ENCODE measurements at regions not wholly inside any gene's neighbourhood (a gene's known extent, or its start where the extent isn't known, plus 50 kb on each side); places are given as distances from the start of the nearest gene placed in this dataset.

DNA sequence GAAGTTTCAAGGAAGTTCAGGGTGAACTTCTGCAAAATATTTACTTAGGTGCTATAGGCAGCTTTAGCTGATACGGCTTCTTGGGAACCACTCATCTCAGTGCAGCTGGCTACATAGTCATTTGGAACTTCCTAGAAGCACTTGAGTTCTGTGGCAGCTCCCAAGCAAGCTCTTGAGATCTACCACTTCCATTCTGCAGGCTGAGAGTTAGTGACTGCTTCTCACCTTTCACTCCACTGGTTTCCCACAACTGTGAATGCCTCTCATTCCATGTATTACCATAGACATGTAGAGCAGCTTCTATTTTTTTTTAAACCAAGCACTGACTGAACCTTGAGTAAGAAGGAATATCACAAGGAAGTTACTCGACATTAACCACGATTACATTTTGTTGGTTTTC lies 994.1 kb upstream of the ACVR2A start:
- DNase-seq = no peak

DNA sequence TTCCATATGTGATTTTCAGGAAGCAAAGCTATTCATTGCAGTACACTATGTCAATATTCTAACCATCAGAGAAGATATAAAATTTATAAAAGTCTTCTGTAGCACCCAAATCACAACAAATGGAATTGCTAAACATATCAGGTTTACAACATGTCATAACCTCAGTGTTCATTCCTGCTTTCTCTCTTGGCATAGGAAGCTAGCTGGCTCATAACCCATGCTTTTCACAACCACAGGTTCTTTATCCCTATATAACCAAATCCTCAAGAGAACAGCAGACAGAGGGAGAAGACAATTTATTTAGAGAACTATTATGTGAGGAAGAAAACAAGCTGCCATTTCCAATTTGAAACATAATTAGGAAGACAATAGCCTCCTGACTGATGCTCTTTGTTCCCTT lies 997.0 kb upstream of the ACVR2A start:
- no peak for DNase-seq

DNA sequence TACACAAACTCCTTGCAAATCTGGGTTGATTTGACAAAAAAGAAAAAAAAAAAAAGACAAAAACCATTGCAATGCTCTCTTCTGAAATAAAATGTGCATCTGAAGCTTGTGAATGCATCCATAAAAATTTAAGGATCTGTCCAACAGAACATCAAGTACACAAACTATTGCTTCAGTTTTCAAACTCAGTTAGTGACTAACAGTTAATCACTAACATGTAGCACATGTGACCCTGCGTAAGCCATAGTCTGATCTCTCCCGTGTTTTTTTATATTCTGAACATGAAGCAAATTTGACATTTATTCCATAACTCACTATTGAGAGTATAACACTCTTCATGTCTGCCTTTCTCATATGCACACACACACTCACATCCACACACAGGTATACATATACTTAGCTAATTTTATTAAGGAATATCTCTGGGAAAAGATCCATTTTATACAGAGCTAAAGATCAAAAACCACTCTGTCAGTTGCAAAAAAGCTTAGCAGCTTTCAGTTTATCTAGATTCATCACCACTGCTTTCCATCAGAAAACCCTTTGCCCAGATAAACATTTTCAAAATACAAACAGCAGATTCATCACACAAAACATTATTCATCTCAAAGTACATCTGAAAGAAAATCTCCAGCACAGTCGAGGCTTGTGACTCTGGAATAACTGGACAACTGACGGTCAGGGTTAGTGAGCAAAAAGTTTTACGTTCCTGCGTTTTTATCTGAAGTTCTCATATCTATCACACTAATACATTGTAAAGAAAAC lies 1000.4 kb upstream of the ACVR2A start:
- DNase-seq = no peak

DNA sequence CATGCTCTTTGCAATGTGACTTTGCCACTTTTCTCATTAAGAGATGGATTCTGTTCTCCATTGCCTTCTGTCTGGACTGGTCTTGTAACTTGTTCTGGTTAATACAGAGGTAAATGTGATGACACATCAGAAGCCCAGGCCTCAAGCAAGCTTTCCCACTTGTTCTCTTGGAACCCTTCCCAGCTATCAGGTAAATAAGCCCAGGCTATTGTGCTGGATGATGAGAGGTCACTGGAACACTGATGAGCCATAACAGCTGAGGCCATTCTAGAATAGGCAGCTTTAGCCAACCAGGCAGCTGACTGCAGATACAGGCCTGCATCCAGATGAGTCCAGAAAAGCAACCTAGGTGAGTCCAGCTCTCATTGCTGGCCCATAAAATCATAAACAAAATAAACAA lies 1007.0 kb upstream of the ACVR2A start:
- DNase-seq = no peak

DNA sequence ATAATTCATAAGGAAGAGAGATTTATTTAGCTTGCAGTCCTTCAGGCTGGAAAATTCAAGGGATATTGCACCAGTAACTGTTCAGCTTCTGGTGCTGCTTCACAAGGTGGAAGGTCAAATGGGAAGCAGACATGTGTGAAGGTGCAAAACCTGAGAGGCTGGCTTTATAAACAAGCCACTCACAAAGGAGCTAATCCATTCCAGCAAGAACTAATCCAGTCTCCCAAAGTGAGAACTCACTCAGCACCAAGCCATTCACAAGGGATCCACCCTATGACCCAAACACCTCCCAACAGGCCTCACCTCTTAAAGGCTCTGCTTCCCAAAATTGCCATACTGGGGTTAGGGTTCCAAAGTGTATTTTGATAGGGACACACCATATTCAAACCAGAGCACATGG lies 1018.4 kb upstream of the ACVR2A start:
- DNase-seq = no peak

DNA sequence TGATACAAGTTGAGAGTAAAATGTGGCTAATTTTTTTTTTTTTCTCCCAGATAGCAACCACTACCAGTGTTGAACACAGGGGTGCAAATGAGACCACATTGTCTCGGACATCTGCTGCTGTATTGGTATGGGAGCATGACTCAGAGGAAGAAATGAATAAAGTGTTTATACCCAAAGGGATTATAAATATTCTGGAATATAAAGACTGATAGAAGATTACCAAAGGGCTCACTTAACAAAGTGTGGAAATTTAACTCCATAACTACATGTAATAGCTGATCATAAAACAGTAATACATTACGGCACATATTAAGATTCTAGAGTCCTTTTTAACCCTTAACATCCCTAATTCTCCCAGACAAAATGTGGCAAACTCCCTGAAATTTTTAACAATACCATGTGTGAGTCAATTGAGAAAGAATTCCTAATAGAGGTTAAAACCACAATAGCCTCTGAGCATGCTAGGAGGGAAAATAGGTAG lies 1023.0 kb upstream of the ACVR2A start:
- no peak for DNase-seq

DNA sequence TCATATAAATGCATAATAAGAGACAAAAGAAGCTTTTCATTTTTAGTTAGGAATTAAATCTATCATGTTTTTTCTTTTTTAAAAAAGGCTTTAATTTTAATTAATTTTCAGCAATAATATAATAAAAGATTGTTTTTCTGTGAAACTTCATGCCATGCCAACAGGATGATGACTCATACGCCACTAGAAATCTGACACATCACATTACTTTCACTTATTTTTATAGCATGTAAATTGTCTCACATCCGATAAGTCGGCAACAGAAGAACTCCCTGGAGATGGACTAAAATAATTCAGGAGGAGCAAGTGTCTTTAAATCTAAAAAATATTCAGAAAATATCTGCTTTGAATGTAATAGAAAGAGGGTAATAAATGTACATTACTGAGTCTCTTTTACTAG lies 1024.2 kb upstream of the ACVR2A start:
- no peak for DNase-seq

DNA sequence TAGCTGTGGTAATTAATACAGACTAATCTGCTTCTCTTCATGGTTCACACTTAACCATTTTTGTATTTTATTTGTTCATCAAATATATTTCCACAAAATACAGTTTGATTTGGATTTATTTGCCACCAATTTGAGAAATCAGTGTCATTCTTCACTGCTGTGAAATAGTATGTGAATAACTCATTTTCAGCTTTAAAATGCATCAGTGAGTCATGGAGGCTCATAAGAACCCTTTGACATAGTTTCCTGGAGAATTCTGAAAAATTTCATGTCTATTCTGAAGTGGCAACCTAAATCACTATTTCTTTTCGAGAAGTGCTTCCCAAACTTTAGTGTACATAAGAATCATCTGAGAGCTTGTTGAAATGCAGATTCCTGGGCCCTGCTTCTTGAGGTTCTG lies 1026.7 kb upstream of the ACVR2A start:
- no peak for DNase-seq

DNA sequence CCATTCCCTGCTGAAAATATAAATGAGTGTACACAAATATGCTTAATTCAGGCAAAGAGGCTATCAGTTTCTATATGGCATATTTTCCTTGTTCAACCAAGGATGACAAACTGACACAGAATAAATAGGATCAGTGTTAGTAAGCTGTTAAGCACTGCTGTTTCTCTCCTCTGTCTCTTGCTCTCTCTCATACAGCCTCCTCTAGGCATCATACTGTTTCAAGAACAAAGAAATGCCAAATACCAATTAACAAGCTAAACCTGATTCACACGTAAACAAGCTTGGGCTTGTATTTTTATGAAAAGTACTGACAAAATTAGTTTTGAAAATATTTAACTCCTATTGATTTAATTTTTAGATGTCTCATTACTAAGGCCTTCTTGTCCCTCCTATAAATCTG lies 1027.2 kb upstream of the ACVR2A start:
- DNase-seq = no peak

DNA sequence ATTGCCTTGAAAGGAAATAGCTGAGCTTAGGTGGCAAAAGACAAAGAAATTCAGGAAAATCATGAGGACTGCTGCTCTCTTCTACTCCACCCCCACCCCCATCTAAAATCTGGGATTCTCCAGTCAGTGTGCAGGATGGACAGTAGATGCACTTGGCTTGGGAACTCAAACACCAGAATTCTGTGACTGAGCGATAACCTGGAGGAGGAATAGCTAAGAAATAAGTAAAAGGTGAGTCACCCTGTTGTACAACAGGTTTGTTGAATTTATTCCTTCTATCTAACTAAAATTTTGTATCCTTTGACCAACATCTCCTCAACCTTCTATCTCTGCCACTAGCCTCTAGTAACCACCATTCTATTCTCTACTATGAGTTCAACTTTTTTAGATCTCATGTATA lies 1029.9 kb upstream of the ACVR2A start:
- DNase-seq = no peak

DNA sequence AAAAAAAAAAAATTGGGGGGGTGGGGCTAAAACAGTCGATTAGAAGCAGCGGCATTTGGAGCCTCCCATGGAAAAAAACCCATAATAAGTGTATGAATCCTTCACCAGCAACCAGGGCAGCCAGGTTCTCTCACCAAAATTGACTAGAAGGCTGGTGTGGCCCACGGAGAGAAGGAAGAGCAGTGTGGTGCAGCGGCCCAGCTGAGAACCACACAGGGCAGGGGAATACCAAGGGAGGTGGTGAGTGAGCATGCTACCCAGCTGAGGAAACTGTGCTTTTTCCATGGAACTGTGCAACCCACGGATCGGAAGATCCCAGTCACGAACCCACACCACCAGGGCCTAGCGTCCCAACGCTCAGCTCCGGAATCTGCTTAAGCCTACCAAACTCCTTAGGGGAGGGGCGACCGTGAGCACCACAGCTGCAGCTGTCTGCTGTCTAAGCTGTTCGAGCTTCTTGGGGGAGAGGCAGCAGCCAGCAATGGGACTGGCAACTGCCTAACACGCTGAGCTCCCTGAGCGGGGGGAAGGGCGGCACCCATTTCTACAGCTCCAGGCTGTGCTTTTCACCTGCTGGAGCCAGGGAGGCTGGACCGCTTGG lies 1037.2 kb upstream of the ACVR2A start:
- DNase-seq = no peak

DNA sequence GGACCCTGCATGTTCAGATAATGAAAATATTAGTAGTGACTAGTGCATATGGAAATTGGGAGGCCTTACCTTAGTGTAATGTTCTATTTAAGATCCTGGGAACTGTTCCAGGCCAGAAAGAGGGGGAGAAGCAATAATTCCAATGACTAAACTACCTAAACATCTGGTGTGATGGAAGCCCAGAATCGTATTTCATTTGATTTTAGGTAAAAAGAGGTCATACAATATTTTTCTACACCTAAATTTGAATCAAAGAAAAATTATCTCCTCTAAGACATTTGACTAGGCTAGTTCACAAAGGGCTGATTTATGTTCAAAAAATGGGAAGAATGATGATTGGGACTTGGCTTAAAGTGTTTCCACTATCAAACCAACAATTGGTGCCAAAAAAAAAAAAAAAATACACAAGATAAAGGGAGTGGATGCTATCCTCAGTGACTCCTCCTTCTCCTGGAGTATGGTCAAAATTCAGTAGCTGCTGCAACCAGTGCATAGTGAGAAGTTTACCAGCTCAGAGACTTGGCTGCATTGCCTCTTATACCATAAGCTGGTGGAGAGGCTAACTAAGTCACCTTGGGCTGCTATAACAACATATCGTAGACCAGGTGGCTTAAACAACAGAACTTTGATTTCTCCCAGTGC lies 1038.3 kb upstream of the ACVR2A start:
- DNase-seq = no peak

DNA sequence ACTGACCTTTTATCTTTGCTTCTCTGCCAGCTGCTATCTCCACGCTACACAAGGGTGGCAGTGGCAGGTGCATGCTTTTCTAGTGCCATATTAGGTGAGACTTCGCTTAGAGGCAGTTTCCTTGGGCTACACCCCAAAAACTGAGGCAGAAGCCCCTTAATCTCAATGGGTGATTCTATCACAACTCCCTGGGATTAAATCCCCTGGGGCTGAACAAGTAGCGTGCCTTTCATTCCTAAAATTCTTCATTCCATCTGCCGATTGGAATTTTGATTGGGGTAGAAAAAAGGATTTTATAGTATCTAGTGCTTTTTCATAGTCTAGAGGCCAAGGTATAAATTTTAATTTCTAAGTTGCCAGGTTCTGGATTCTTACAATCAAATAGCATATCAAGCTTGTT lies 1040.5 kb upstream of the ACVR2A start:
- DNase-seq = no peak

DNA sequence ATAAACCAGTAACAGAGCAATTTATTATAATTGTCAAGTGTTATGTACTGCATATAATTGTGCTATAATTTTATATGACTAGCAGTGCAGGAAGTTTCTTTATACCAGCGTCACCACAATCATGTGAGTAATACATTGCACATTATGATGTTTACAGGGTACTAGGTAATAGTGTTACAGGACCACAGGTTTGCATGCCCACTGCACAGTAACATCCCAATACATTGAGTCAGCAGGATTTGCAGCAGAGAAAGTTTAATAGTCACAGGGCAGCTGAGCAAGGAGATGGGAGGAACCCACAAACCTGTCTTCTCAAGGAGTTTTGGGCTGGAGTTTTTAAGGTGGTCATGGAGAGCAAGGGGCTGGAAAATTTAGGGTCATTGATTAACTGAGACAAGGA lies 1042.9 kb upstream of the ACVR2A start:
- no peak for DNase-seq

DNA sequence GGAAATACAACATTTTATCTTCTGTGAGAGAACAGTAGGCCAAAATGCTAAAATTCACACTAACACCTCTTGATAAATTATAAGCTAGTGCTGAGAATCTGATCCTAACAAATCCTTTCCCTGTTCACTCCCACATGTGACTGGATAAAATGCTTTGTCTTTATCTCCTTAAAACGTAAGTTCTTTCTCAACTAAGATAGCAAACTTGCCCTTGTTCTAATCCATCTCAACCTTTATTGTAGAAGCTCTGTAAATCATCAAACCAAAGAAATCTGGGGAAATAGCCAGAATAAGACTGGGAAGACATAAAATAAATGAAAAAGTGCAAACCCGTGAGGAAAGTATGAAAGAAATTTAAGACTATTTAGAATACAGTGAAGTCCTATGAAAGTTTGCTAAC lies 1058.4 kb upstream of the ACVR2A start:
- DNase-seq = no peak

DNA sequence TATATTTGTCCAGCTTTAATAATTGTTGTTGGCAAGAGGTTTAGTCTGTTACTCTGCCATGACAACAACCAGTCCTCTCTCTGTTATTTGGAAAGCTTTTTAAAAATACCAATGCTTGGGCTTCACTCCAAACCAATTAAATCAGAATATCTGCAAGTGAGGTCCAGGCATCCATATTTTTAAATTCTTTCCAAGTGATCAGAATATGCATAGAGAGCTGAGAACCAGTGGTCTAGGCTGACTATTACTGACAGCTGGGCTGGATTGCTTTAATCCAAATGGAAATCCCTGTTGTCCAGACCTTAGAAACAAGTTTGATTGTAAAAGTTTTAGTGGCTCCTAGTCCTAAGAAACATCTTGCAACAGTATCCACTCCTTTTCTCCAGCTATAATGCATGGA lies 1059.7 kb upstream of the ACVR2A start:
- no peak for DNase-seq

DNA sequence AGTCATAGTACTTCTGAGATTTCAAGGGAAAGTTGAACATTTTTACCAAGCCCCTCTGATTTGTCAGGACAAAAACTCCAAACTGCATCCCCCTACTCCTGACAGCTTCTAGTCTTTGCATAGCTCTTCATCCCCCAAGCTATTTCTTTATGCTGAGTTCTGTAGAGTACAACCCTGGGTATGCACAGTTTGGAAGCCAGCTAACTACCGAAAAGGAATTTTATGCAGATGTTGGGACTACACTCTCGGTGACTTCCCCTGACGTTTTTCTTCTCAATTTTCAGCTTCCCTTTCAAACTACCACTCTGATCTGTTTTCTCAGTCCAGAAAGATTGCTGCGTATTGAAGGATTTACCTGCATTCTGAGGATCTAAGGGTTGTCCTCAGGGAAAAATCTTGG lies 1060.2 kb upstream of the ACVR2A start:
- DNase-seq = no peak

DNA sequence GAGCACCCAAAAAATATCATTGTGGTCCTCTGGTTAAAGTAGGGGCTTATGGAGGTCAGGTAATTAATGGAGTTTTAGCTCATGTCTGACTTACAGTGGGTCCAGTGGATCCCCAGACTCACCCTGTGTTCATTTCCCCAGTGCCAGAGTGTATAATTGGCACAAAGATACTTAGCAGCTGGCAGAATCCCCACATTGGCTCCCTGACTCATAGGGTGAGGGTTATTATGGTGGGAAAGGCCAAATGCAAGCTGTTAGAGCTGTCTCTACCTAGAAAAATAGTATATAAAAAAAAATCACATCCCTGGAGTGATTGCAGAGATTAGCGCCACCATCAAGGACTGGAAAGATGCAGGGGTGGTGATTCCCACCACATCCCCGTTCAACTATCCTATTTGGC lies 1067.6 kb upstream of the ACVR2A start:
- no peak for DNase-seq

DNA sequence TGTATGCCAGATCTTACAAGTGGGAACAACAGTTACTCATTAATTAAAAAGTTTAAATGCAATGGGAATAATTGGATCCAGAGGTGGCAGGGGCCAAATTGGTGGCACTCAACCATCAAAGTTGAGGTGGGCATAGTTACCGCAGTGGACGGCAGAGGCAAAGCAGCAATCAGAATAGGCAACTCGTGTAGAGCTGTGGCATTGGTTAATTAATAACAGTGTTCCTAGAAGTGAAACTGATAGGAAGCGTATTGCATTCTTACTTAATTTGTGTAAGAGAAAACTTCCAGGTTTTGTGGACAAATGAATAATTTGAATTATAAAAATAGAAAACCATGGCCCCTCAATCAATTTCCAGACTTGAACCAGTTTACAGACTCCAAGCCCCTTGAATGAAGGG lies 1068.2 kb upstream of the ACVR2A start:
- DNase-seq = no peak

DNA sequence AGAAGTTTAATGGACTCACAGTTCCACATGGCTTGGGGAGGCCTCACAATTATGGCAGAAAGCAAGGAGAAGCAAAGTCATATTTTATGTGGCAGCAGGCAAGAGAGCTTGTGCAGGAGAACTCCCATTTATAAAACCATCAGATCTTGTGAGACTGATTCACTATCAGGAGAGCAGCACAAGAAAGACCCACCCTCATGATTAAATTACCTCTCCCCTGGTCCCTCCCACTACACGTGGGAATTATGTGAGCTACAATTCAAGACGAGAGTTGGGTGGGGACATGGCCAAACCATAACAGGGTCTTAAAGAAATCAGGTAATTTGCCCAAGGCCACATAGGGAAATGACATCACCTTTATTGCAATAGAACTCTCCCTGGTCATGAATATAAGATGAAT lies 1073.3 kb upstream of the ACVR2A start:
- no peak for DNase-seq

DNA sequence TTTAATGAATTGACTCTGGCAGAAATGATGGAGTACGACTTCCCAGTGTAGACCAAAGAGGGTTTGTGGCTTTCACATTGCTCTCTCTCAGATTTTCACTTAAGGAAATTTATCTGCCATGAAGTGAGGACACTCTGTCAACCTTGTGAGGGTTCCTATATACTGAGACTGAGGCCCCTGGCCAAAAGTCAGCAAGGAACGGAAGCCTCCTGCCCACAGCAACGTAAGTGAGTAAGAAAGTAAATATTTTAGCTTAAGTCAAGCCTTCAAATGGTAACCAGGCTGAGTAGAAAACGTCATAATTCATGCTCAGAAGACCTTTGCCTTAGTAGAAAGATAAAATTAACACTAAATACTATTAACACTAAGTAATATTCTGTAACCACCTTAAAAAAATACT lies 1080.5 kb upstream of the ACVR2A start:
- DNase-seq = no peak

DNA sequence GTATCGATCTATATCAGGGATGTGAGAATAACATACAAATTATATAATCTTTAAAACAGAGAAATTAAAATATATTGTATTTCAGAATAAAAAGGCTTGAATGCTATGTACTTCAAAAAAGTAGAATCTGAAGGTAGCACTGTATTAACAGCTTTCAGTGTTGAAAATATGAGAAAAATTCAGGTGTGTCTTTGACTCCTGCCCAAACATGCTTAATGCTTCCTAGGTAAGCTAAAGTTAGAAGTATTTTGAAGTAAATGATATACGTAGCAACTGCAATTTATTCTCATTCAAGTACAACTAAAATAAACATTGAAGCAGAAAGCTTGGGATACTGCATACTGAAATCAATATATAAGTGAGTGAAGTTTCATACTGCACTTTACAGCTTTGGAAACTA lies 1082.0 kb upstream of the ACVR2A start:
- no peak for DNase-seq

DNA sequence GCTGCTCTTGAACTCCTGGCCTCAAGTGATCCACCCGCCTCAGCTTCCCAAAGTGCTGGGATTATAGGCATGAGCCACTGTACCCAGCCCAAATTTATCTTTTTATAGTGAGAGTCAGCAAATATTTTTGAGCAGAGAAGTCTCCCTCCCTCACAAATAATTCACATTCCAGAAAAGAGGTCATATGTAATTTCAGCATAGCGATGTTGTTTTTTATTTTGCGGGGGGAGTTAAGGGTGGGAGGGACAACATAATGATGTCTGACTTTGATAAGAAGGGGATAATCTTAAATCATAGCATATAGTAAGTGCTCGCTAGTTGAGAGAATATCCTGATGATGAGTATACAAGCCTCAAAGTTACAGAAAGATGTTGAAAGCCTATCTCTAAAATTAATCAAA lies 1090.2 kb upstream of the ACVR2A start:
- DNase-seq = no peak

DNA sequence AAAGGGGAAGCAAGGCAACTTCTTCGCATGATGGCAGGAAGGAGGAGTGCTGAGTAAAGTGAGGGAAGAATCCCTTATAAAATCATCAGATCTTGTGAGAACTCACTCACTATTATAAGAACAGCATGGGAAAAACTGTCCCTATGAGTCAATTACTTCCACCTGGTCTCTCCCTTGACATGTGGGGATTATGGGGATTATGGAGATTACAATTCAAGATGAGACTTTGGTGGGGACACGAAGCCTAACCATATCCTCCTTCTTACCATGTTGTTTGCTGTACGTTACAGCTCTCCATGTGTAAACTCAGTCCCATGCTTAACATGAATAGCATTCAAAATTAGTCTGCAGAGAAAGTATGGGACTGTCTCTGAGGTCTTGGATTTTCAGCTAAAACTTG lies 1096.8 kb upstream of the ACVR2A start:
- no peak for DNase-seq
